C4-2B (cell line): ENCODE measurements at regions not wholly inside any gene's neighbourhood (a gene's known extent, or its start where the extent isn't known, plus 50 kb on each side); places are given as distances from the start of the nearest gene placed in this dataset.

ENCODE experiments used
- ZFX ChIP-seq: fragments of 450-650 bp; IDR thresholded peaks from 2 replicates; pipeline ENCODE4 v1.6.1; 2017
- TF ChIP-seq, protein P1 (sequence below): fragments of 450-650 bp; conservative IDR thresholded peaks from 2 replicates; pipeline ENCODE4 v1.5.1; 2017; ENCODE audit warnings: mild to moderate bottlenecking

DNA sequence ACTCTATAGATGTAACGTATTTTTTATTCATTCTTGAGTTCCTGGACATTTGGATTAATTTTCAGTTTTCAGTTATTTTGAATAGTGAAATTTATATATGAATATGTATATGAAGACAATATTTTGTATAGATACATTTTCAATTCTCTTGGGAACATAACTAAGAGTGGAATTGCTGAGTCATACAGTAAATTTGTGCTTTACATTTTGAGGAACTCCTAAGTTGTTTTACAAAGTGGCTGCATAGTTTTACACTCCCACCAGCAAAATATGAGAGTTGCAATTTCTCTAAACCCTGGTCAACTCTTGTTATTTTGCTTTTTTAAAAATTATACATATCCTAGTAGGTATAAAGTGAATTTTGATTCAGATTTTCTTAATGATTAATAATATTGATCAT, 1838.6 kb upstream of the SEL1L start:
- TF ChIP-seq, protein P1, sequence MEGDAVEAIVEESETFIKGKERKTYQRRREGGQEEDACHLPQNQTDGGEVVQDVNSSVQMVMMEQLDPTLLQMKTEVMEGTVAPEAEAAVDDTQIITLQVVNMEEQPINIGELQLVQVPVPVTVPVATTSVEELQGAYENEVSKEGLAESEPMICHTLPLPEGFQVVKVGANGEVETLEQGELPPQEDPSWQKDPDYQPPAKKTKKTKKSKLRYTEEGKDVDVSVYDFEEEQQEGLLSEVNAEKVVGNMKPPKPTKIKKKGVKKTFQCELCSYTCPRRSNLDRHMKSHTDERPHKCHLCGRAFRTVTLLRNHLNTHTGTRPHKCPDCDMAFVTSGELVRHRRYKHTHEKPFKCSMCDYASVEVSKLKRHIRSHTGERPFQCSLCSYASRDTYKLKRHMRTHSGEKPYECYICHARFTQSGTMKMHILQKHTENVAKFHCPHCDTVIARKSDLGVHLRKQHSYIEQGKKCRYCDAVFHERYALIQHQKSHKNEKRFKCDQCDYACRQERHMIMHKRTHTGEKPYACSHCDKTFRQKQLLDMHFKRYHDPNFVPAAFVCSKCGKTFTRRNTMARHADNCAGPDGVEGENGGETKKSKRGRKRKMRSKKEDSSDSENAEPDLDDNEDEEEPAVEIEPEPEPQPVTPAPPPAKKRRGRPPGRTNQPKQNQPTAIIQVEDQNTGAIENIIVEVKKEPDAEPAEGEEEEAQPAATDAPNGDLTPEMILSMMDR = no peak
- TF ChIP-seq ZFX = no peak
